GM12878 (cell line): ENCODE measurements at regions not wholly inside any gene's neighbourhood (a gene's known extent, or its start where the extent isn't known, plus 50 kb on each side); places are given as distances from the start of the nearest gene placed in this dataset.

Experiments
- CHD2 ChIP-seq: IDR thresholded peaks from 2 replicates; pipeline ENCODE4 v1.6.1; 2011; ENCODE audit warnings: low read depth, low read length, improper control_type of control experiment, borderline replicate concordance
- CREB1 ChIP-seq: IDR thresholded peaks from 2 replicates; pipeline ENCODE4 v1.6.1; 2012; ENCODE audit warnings: low read depth, mild to moderate bottlenecking, inconsistent platforms
- EZH2 ChIP-seq: IDR thresholded peaks from 2 replicates; pipeline ENCODE4 v1.6.1; 2012; ENCODE audit warnings: low read depth, mild to moderate bottlenecking, control low read depth, inconsistent platforms, low read length, borderline replicate concordance; ENCODE audit not compliant: control insufficient read depth
- NR2C1 ChIP-seq: fragments of 450-650 bp; IDR thresholded peaks from 2 replicates; pipeline ENCODE4 v1.6.1; 2017; ENCODE audit warnings: antibody characterized with exemption, mild to moderate bottlenecking, moderate library complexity
- POLR2A ChIP-seq: IDR thresholded peaks from 2 replicates; pipeline ENCODE4 v1.6.1; 2011; ENCODE audit warnings: low read depth, mild to moderate bottlenecking, low read length
- POLR2AphosphoS5 ChIP-seq: IDR thresholded peaks from 2 replicates; pipeline ENCODE4 v1.6.1; 2011; ENCODE audit warnings: mild to moderate bottlenecking, low read length, inconsistent platforms
- RAD21 ChIP-seq: IDR thresholded peaks from 2 replicates; pipeline ENCODE4 v1.6.1; 2011; ENCODE audit warnings: mild to moderate bottlenecking, low read depth, low read length, moderate library complexity; ENCODE audit not compliant: insufficient read depth
- RFX5 ChIP-seq: IDR thresholded peaks from 2 replicates; pipeline ENCODE4 v1.6.1; 2011; ENCODE audit warnings: low read depth, low read length, improper control_type of control experiment
- TF ChIP-seq, protein P1 (sequence below), 3 experiments: IDR thresholded peaks in 2 of 3; conservative IDR thresholded peaks in 1 of 3; 2 replicates each; pipeline ENCODE4 v1.5.1; 2011; ENCODE audit warnings: low read depth in 3 of 3, low read length in 3 of 3, mild to moderate bottlenecking in 3 of 3, control low read depth in 2 of 3, moderate library complexity in 2 of 3, inconsistent platforms in 1 of 3, mixed read lengths in 1 of 3; ENCODE audit not compliant: control insufficient read depth in 2 of 3, insufficient read depth in 1 of 3; ENCODE audit errors: extremely low read depth in 1 of 3
- TF ChIP-seq, protein P2 (sequence below): IDR thresholded peaks from 2 replicates; pipeline ENCODE4 v1.6.1; 2012; ENCODE audit warnings: low read depth, low read length, improper control_type of control experiment

DNA sequence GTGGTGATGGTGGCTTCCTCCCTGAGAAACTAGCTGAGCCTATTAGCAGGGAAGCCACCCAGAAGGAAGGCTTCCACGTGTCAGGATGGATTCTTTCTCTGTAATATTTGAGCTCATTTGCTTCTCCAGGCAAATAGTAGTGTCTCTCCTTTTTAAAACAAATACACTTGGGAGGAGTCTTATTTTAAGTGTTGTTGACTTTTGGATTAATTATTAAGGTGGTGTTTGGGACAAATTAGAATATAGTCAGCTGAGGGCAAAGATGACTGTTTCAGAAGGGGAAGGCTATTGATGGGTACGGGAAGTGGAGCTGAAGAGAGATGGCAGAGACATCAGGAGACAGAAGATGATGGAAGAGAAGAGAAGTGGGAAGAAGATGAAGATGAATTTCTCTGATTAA is 119.8 kb upstream of the PHACTR1 start:
- TF ChIP-seq EZH2 (no peak), RAD21 (no peak), CREB1 (no peak), POLR2A (no peak), CHD2 (no peak), RFX5 (no peak), NR2C1 (no peak), POLR2AphosphoS5 (no peak)
- TF ChIP-seq, protein P1, sequence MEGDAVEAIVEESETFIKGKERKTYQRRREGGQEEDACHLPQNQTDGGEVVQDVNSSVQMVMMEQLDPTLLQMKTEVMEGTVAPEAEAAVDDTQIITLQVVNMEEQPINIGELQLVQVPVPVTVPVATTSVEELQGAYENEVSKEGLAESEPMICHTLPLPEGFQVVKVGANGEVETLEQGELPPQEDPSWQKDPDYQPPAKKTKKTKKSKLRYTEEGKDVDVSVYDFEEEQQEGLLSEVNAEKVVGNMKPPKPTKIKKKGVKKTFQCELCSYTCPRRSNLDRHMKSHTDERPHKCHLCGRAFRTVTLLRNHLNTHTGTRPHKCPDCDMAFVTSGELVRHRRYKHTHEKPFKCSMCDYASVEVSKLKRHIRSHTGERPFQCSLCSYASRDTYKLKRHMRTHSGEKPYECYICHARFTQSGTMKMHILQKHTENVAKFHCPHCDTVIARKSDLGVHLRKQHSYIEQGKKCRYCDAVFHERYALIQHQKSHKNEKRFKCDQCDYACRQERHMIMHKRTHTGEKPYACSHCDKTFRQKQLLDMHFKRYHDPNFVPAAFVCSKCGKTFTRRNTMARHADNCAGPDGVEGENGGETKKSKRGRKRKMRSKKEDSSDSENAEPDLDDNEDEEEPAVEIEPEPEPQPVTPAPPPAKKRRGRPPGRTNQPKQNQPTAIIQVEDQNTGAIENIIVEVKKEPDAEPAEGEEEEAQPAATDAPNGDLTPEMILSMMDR (IDR thresholded peaks at IDR 0.05 in 2 of 3, conservative IDR thresholded peaks at IDR 0.05 in 1 of 3; ENCODE audit: control insufficient read depth in 2 of 3, extremely low read depth in 1 of 3, insufficient read depth in 1 of 3, low read depth in 3 of 3, low read length in 3 of 3), result no peak
- TF ChIP-seq, protein P2, sequence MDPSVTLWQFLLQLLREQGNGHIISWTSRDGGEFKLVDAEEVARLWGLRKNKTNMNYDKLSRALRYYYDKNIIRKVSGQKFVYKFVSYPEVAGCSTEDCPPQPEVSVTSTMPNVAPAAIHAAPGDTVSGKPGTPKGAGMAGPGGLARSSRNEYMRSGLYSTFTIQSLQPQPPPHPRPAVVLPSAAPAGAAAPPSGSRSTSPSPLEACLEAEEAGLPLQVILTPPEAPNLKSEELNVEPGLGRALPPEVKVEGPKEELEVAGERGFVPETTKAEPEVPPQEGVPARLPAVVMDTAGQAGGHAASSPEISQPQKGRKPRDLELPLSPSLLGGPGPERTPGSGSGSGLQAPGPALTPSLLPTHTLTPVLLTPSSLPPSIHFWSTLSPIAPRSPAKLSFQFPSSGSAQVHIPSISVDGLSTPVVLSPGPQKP, result no peak
